Neuron (in vitro differentiated cells): ENCODE measurements at regions not wholly inside any gene's neighbourhood (a gene's known extent, or its start where the extent isn't known, plus 50 kb on each side); places are given as distances from the start of the nearest gene placed in this dataset.

Experiments used
- H2AFZ ChIP-seq: one replicate; pipeline ENCODE4 v1.6.1; 2013; ENCODE audit warnings: low read depth, mild to moderate bottlenecking, inconsistent platforms, low read length, moderate library complexity
- H3K27me3 ChIP-seq: one replicate; pipeline ENCODE4 v1.6.1; 2013; ENCODE audit warnings: low read length; ENCODE audit not compliant: insufficient read depth
- H3K36me3 ChIP-seq: one replicate; pipeline ENCODE4 v1.6.1; 2013; ENCODE audit warnings: low read length; ENCODE audit not compliant: insufficient read depth
- H3K4me1 ChIP-seq: one replicate; pipeline ENCODE4 v1.6.1; 2013; ENCODE audit warnings: low read length; ENCODE audit not compliant: insufficient read depth
- H3K4me3 ChIP-seq: 2 replicates; pipeline ENCODE4 v1.5.1; 2013; ENCODE audit warnings: mild to moderate bottlenecking, low read length, moderate library complexity
- H3K9me3 ChIP-seq: one replicate; pipeline ENCODE4 v1.6.1; 2013; ENCODE audit warnings: low read length

DNA sequence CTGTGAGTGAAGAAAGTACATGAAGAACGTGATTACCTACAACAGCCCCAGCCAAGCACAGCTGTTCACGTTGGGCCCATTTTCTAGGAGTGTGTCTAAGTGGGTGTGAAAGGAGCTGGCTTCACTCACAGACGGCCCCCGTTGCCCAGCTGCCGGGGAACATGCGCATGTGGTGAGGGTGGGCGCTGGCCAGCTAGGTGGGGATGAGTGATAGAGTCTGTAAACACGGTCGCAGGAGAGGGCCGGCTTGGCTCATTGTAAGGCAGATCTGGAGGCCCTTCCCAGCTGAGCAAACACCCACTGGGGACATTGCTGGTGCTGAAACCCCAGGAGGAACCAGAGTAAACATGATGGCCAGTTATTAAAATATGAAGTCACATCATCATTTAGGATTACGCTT lies 160.5 kb downstream of the TEX29 start:
- no peaks in the 10 kb centered on the region for H3K27me3 ChIP-seq
- H2AFZ ChIP-seq, result no peak overlapping the region
- H3K36me3 ChIP-seq, result no peaks in the 10 kb centered on the region
- no peak overlapping the region for H3K4me3 ChIP-seq
- no peaks in the 10 kb centered on the region for H3K4me1 ChIP-seq
- H3K9me3 ChIP-seq, result no peaks in the 10 kb centered on the region

DNA sequence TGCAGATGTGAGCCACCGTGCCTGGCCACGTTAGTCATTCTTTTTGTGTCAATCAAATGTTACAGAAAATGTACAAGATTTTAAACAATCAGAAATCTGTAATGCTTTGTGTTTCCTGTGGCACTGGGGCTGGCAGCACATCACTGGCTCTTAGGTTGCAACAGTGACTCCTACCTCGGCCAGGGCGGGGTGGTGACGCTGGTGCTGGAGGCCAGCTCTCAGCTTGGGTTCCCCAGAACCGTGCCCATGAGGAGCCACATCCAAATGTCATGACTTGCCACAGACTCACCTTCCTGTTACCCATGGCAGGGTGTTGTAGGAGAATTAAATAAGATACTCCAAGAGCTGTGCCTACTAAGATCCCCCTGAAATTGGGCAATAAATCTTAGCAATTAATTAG lies 161.7 kb downstream of the TEX29 start:
- no peaks in the 10 kb centered on the region for H3K27me3 ChIP-seq
- H3K9me3 ChIP-seq, result peaks cover 6% of the 10 kb centered on the region
- H3K4me1 ChIP-seq, result no peaks in the 10 kb centered on the region
- H3K36me3 ChIP-seq, result no peaks in the 10 kb centered on the region
- no peak overlapping the region for H2AFZ ChIP-seq
- no peak overlapping the region for H3K4me3 ChIP-seq

DNA sequence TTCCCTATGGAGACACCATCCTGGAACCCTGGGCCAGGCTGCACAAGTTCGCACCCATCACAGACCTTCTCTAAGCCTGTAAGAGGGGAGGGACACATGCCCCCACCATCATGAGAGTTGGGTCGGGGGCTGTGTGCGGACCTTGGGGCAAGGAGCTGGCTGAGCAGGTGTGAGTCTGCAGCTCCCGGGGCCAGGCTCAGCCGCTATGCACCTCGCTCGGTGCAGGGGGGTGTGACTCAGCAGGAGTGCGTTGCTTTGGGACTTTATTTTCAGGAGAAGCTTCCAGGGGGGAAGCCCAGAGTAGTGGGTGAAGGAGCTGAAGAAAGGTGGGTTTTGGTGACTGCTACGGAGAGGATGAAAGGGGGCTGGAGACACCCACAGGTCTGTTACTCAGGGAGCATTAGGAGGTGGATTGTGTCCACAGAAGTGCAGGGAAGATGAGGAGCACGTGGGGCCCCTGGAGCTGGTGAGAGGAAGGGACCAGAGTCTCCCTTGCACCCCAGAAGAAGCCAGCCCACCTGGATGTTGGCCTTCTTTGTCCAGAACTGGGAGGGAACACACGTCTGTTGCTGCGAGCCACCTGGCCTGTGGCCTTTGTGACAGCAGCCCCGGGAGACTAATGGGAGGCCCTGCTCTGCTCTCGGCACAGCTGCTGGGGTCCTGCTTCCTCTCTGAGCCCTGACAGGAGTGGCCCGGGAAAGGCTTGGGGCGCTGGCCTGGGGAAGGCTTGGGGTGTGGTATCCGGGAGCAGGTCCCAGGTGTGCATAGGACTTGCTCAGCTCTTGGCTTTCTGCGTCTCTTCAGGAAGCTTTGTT lies 162.6 kb downstream of the TEX29 start:
- no peaks in the 10 kb centered on the region for H3K27me3 ChIP-seq
- H3K4me3 ChIP-seq, result no peak overlapping the region
- no peaks in the 10 kb centered on the region for H3K36me3 ChIP-seq
- H3K4me1 ChIP-seq, result no peaks in the 10 kb centered on the region
- H3K9me3 ChIP-seq, result peaks cover 10% of the 10 kb centered on the region
- H2AFZ ChIP-seq, result no peak overlapping the region

DNA sequence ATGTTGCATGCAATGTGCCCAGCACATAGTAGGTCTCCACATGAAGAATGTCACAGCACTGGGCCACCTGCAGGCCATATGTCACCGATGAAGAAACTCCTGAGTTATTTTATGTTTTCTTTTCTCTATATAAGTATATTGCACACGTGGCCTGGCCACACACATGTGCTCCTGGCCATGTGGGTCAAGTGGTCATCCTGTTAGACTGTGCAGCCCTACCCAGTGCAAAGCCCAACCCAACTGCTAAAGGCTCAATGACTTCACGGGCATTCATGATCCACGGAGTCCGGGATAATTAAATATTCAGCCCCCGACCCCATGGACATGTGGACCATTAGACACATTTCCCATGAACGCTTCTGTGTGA lies 163.2 kb downstream of the TEX29 start:
- Histone ChIP-seq H3K27me3 (no peaks in the 10 kb centered on the region), H3K4me1 (no peaks in the 10 kb centered on the region), H3K36me3 (no peaks in the 10 kb centered on the region), H3K9me3 (peaks cover 10% of the 10 kb centered on the region), H2AFZ (no peak overlapping the region), H3K4me3 (no peak overlapping the region)

DNA sequence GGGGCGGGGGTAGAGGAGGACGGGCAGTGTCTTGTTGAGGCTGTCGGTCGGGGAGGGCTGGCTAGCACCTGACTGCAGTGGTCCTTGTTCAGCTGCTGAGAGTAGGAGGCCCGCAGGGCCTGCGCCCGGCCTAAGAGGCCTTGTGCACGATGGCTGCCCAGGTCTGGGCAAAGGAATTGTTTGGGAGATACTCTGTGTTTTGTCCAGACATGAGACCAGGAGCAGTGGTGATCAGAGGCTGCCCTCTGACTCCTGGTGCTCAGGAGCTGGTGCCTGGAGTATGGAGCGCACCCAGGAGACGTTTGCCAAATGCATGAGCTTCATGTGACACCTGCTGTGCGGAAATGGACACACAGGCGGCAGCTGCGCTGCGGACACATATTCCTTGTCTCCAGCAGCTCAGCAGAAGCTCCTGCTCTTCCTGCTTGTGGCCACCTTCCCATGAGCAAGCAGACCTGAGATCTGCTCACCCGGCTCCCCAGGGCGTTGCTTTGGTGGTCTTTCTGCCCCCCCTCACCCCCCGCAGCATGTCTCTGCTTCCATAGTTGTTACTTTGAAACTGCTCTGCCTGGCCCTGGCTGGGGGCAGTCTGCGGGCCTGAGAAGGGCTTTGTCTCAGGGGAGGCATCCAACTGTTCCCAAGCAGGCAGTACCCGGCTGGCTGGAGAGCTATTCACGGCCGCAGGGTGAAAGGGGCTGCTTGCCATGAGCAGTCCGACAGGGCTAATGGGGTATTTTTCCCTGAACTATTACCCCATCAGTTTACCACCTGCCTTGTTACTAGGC lies 163.9 kb downstream of the TEX29 start:
- H3K27me3 ChIP-seq, result no peaks in the 10 kb centered on the region
- H3K4me3 ChIP-seq, result no peak overlapping the region
- no peak overlapping the region for H2AFZ ChIP-seq
- peaks cover 10% of the 10 kb centered on the region for H3K9me3 ChIP-seq
- H3K4me1 ChIP-seq, result no peaks in the 10 kb centered on the region
- no peaks in the 10 kb centered on the region for H3K36me3 ChIP-seq

DNA sequence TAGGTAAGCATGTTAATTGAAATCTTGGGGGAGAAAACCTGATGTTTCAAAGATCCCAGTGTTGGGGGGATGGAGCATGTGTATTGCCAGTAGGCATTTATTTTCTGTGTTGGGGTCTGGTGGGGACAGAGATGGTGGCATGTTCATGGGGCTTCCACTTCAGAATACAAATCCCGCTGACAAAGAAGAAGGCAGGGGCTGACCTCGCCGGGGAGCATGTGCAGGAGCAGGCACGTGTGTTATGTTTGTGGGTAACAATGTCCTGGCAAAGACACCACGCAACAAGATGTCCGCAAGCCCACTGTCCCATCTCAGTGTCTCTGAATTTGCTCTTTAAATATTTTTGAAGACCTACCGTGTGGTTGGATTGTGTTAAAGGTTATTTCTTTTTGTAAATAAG lies 164.5 kb downstream of the TEX29 start:
- Histone ChIP-seq H3K9me3 (peaks cover 10% of the 10 kb centered on the region), H3K4me3 (no peak overlapping the region), H3K27me3 (no peaks in the 10 kb centered on the region), H2AFZ (no peak overlapping the region), H3K36me3 (no peaks in the 10 kb centered on the region), H3K4me1 (no peaks in the 10 kb centered on the region)

DNA sequence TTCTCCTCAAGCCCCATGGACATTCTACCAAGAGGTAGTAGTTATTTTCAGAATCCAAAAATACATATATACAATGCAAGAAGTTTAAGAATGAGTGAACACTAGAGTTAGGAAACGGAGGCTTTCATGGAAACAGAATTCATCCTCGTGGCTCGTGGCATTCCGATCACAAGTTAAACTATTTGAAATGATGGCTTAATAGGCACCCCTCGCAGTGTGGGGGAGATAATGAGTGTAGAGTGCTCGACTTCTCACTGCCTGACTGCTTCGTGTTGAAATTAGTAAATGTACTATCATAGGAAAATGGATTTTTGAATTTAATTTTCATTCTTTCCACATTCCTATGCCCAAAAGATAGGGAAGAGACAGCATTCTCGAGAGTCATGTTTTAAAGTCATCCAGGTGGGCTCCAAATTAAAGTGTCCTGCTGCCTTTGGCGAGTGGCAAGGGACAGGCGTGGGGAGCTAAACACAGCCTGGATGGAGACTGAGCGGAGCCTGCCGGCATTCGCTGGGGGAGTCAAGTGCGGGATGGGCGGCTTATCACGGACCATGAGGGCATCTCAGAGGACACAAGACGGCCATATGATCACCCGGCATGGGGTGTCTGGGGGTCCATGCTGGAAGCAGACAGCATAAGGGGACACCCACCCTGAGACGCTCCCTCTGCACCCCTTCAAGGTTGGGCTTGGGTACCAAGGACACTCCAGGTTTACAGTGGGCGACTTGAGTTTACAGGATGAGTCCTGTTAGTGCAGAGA lies 165.2 kb downstream of the TEX29 start:
- no peak overlapping the region for H2AFZ ChIP-seq
- no peaks in the 10 kb centered on the region for H3K4me1 ChIP-seq
- no peak overlapping the region for H3K4me3 ChIP-seq
- no peaks in the 10 kb centered on the region for H3K36me3 ChIP-seq
- H3K27me3 ChIP-seq, result peaks cover 1% of the 10 kb centered on the region
- H3K9me3 ChIP-seq, result peaks cover 10% of the 10 kb centered on the region

DNA sequence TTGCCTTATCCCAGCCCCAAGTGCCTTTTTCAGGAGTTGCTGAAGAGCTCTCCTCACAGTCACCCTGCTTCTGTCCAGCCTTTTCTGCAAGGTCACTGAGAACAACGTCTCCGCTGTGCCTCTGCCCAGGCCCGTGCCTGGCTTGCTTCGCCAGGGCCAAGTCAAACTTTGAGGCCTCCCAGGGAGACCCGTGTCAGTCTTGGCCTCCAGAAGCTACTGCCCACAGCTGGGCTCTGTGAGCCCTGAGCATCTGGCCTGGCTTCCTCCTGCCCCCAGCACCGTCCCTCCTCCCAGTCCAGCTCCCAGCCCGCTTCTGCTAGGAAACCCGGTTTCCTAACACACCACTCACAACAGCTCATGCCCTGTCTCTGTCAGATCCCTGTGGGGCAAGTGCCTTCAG lies 165.9 kb downstream of the TEX29 start:
- Histone ChIP-seq H3K4me1 (no peaks in the 10 kb centered on the region), H2AFZ (no peak overlapping the region), H3K36me3 (no peaks in the 10 kb centered on the region), H3K4me3 (no peak overlapping the region), H3K27me3 (peaks cover 5% of the 10 kb centered on the region), H3K9me3 (peaks cover 10% of the 10 kb centered on the region)

DNA sequence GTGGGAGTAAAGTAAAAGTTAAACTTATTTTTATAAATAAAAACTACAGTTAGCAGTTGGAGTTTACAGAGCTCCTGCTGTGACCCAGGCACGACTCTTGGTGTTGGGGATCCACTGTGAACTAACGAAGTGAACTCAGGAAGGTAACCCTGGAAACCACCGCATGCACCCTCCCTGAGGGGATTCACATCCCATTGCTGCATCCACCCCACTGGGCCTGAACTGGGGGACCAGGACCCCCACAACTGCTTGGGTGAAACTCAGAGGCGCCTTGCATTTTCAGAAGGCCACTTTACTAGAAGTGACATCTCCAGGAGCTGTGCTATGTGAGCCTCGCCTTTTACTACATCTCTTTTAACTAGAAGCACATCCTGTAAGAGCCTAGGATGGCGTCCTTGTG lies 166.4 kb downstream of the TEX29 start:
- no peak overlapping the region for H3K4me3 ChIP-seq
- H3K36me3 ChIP-seq, result no peaks in the 10 kb centered on the region
- H3K4me1 ChIP-seq, result no peaks in the 10 kb centered on the region
- H3K27me3 ChIP-seq, result peaks cover 5% of the 10 kb centered on the region
- H2AFZ ChIP-seq, result no peak overlapping the region
- peaks cover 10% of the 10 kb centered on the region for H3K9me3 ChIP-seq

DNA sequence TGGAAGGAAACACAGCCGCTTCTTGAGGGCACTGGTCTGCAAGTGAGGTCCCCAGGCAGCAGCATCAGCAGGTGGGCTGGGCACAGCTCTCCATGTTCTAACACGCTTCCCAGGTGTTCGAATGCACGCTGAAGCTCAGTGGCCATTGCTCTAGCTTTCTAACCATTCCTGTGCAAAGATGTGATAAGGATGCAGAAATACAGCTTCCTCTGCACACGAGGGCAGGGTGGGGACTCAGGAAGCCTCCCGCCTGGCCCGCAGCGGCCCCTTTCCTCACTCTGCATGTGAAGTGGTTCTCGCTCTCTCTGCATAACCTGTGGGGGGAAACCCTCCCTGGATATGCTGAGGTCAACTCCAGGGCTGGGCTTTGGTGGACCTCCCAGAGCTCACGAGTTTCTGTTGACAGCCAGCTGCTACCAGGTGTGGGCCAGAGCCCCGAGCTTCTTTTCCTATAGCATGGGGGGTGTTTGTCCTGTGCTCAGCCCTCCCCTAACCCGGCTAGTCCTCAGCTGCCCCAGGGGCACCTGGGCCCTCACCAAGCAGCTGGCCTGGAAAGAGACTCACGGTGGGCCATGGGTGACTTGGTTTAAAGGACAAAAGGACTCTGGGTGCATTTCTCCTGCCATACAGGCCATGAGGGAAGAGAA lies 168.2 kb downstream of the TEX29 start:
- Histone ChIP-seq H3K36me3 (no peaks in the 10 kb centered on the region), H3K4me1 (peaks cover 5% of the 10 kb centered on the region), H2AFZ (no peak overlapping the region), H3K4me3 (no peak overlapping the region), H3K27me3 (peaks cover 13% of the 10 kb centered on the region), H3K9me3 (peaks cover 10% of the 10 kb centered on the region)

DNA sequence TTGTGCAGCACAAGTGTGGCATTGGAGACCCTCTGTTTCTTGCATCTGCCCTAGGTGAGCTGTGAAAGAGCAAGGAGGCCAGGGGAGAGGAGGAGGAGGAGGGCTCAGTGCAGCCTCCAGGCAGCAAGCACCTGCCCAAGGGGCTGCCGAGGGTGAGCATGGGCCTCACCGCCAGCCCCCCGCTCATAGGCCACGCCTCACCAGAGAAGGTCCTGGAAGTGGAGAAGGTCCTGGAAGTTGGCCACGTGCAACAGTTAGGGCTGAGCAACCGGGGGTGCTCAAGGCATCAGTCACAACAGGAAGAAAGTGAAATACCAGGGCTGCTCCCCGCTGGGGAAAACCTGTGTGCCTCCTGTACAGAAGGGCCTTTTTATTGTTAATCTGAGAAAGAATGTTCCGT lies 168.9 kb downstream of the TEX29 start:
- no peak overlapping the region for H3K4me3 ChIP-seq
- peaks cover 13% of the 10 kb centered on the region for H3K27me3 ChIP-seq
- H3K9me3 ChIP-seq, result peaks cover 10% of the 10 kb centered on the region
- H3K36me3 ChIP-seq, result no peaks in the 10 kb centered on the region
- peaks cover 6% of the 10 kb centered on the region for H3K4me1 ChIP-seq
- no peak overlapping the region for H2AFZ ChIP-seq

DNA sequence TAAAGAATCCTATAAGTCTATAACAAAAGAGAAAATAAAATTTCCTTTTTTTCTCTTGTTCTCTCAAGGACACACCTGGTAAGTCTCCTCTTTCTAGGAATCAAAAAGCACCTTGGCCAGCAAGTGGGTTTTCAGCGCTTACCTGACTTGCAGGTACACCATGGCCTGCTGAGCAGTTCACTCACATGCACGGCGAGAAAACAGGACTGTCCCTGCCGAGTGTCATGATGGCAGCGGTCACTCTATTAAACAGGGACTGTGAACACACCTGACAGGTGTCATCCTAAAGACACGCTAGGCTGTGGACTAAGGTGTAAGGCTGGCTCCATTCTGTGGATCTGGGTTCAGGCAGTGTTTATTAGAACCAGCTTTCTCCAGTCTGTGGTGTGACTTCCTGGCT lies 170.2 kb downstream of the TEX29 start:
- H3K4me1 ChIP-seq, result peaks cover 6% of the 10 kb centered on the region
- H2AFZ ChIP-seq, result no peak overlapping the region
- H3K36me3 ChIP-seq, result no peaks in the 10 kb centered on the region
- no peak overlapping the region for H3K4me3 ChIP-seq
- H3K9me3 ChIP-seq, result peaks cover 17% of the 10 kb centered on the region
- H3K27me3 ChIP-seq, result peaks cover 13% of the 10 kb centered on the region

DNA sequence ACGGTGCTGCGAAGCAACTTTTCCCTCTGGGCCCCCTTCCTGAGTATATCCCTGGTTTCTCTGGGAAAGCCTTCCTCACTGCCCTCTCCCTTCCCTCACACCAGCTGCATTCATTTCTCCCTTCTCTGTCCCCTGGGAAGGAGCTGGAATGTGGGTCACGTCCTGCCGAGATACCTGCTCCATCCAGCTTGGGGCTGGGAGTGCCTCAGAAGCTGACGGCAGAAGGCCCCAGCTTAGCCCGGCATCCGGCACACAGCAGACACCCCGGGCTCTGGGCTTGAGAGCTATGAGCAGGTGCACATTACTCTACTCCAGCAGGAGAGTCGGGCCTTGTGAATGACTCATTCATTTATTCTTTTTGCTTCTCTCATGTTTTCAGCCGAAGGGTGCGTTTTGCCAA lies 170.6 kb downstream of the TEX29 start:
- no peak overlapping the region for H2AFZ ChIP-seq
- H3K27me3 ChIP-seq, result peaks cover 13% of the 10 kb centered on the region
- H3K4me3 ChIP-seq, result no peak overlapping the region
- peaks cover 17% of the 10 kb centered on the region for H3K9me3 ChIP-seq
- H3K36me3 ChIP-seq, result no peaks in the 10 kb centered on the region
- peaks cover 6% of the 10 kb centered on the region for H3K4me1 ChIP-seq
